Neutrophil (primary cell): ENCODE measurements at regions not wholly inside any gene's neighbourhood (a gene's known extent, or its start where the extent isn't known, plus 50 kb on each side); places are given as distances from the start of the nearest gene placed in this dataset.
"Not testable (repeated sequence)": the region's sequence is repeated elsewhere in the genome, so short reads cannot be mapped to it uniquely, and the experiment has no call there.

Experiments used
- H3K27ac ChIP-seq: fragments of 200-600 bp; sonication (generic); 2 replicates; pipeline ENCODE4 v1.5.1; 2016; ENCODE audit warnings: mild to moderate bottlenecking, moderate library complexity
- H3K27me3 ChIP-seq: fragments of 200-600 bp; sonication (generic); 2 replicates; pipeline ENCODE4 v1.6.0; 2016; ENCODE audit warnings: mild to moderate bottlenecking
- H3K36me3 ChIP-seq: fragments of 200-600 bp; sonication (generic); 2 replicates; pipeline ENCODE4 v1.5.1; 2017
- H3K4me1 ChIP-seq, 2 experiments: fragments of 200-600 bp in 1 of 2; sonication (generic) in 1 of 2; 1 replicate in 1 of 2; 2 replicates in 1 of 2; pipeline versions ENCODE4 v1.5.1 to v1.6.1; 2013 to 2016; ENCODE audit warnings: low read depth in 1 of 2, low read length in 1 of 2, mild to moderate bottlenecking in 1 of 2, moderate library complexity in 1 of 2; ENCODE audit not compliant: control insufficient read depth in 1 of 2, insufficient read depth in 1 of 2
- H3K4me3 ChIP-seq, 2 experiments: fragments of 200-600 bp in 1 of 2; sonication (generic) in 1 of 2; 1 replicate in 1 of 2; 2 replicates in 1 of 2; pipeline ENCODE4 v1.5.1; 2013 to 2016; ENCODE audit warnings: low read depth in 1 of 2, low read length in 1 of 2, mild to moderate bottlenecking in 1 of 2, moderate library complexity in 1 of 2
- H3K9me3 ChIP-seq: fragments of 200-600 bp; sonication (generic); 2 replicates; pipeline ENCODE4 v1.5.1; 2016
- CTCF ChIP-seq: fragments of 200-600 bp; sonication (generic); IDR thresholded peaks from 2 replicates; pipeline ENCODE4 v1.5.1; 2016; ENCODE audit warnings: antibody characterized with exemption

GRCh38 chr5:109630093-109630492 lies 59.6 kb upstream of the MAN2A1 start:
- no peaks in the 10 kb centered on the region for H3K36me3 ChIP-seq
- no peaks in the 10 kb centered on the region for H3K4me1 ChIP-seq
- H3K27me3 ChIP-seq: no peaks in the 10 kb centered on the region
- H3K4me3 ChIP-seq: no peak overlapping the region
- TF ChIP-seq CTCF: no peak
- no peaks in the 10 kb centered on the region for H3K9me3 ChIP-seq
- no peak overlapping the region for H3K27ac ChIP-seq

GRCh38 chr5:109628591-109628990 lies 61.1 kb upstream of the MAN2A1 start:
- Histone ChIP-seq H3K4me3 (no peak overlapping the region), H3K27ac (no peak overlapping the region), H3K36me3 (no peaks in the 10 kb centered on the region), H3K9me3 (no peaks in the 10 kb centered on the region), H3K4me1 (no peaks in the 10 kb centered on the region), H3K27me3 (no peaks in the 10 kb centered on the region)
- no peak for TF ChIP-seq CTCF

GRCh38 chr5:109621266-109621665 lies 68.5 kb upstream of the MAN2A1 start:
- peak overlapping the region; percentile 93 for H3K27ac ChIP-seq
- peaks cover 35 to 37% of the 10 kb centered on the region in 2 experiments for H3K4me1 ChIP-seq
- H3K27me3 ChIP-seq, H3K9me3 ChIP-seq, H3K36me3 ChIP-seq: not testable (repeated sequence)
- H3K4me3 ChIP-seq: peak overlapping the region in 1 of 2 experiments; percentile 39

GRCh38 chr5:109620651-109621050 lies 69.1 kb upstream of the MAN2A1 start:
- H3K9me3 ChIP-seq: no peaks in the 10 kb centered on the region
- H3K27ac ChIP-seq: peak overlapping the region; percentile 93

GRCh38 chr5:109619606-109620005 lies 70.1 kb upstream of the MAN2A1 start:
- H3K36me3 ChIP-seq: no peaks in the 10 kb centered on the region
- peak overlapping the region; percentile 12 to 39 for H3K4me3 ChIP-seq
- peak overlapping the region; percentile 93 for H3K27ac ChIP-seq
- no peaks in the 10 kb centered on the region for H3K27me3 ChIP-seq
- no peaks in the 10 kb centered on the region for H3K9me3 ChIP-seq
- no peak for TF ChIP-seq CTCF
- H3K4me1 ChIP-seq: peaks cover 35 to 37% of the 10 kb centered on the region in 2 experiments

More at GRCh38 chr5:109620651-109621050, 69.1 kb upstream of the MAN2A1 start:
- Histone ChIP-seq H3K36me3 (no peaks in the 10 kb centered on the region), H3K4me1 (peaks cover 35 to 37% of the 10 kb centered on the region in 2 experiments), H3K4me3 (peak overlapping the region in 1 of 2 experiments; percentile 39), H3K27me3 (no peaks in the 10 kb centered on the region)
- TF ChIP-seq CTCF: no peak

- H3K27ac ChIP-seq: peak overlapping the region; percentile 93
- TF ChIP-seq CTCF: no peak
- no peaks in the 10 kb centered on the region for H3K27me3 ChIP-seq
- H3K36me3 ChIP-seq: no peaks in the 10 kb centered on the region
- H3K4me3 ChIP-seq: peak overlapping the region; percentile 38 to 39
- no peaks in the 10 kb centered on the region for H3K9me3 ChIP-seq
- H3K4me1 ChIP-seq: peaks cover 35 to 37% of the 10 kb centered on the region in 2 experiments
Observed at GRCh38 chr5:109619021-109619460, 70.7 kb upstream of the MAN2A1 start.
